ENCODE measurements at regions not wholly inside any gene's neighbourhood (a gene's known extent, or its start where the extent isn't known, plus 50 kb on each side); places are given as distances from the start of the nearest gene placed in this dataset.

- TF ChIP-seq CTCF (IDR thresholded peaks at IDR 0.05), result no peak
- no peaks in the 10 kb centered on the region for H3K4me1 ChIP-seq (ENCODE audit: control insufficient read depth in 1 of 2, low read depth in 2 of 2)
- no peaks in the 10 kb centered on the region for H3K27me3 ChIP-seq (replicated peaks; ENCODE audit: insufficient read depth)
- H3K27ac ChIP-seq, result no peak overlapping the region
- ATAC-seq (ENCODE audit: insufficient number of reproducible peaks, low FRiP score, low read depth) (no peak), DNase-seq (ENCODE audit: low spot score) (no peak)
- H3K9me3 ChIP-seq, result no peaks in the 10 kb centered on the region
- no peak overlapping the region for H3K4me3 ChIP-seq
- no peaks in the 10 kb centered on the region for H3K36me3 ChIP-seq
Measured at GRCh38 chr2:16152928-16153753, 212.8 kb downstream of the MYCN start.

GRCh38 chr2:16152071-16152927 is 211.9 kb downstream of the MYCN start:
- TF ChIP-seq CTCF (IDR thresholded peaks at IDR 0.05), result no peak
- Histone ChIP-seq H3K4me3 (no peak overlapping the region), H3K27ac (no peak overlapping the region), H3K9me3 (no peaks in the 10 kb centered on the region), H3K4me1 (ENCODE audit: control insufficient read depth in 1 of 2, low read depth in 2 of 2) (no peaks in the 10 kb centered on the region), H3K36me3 (no peaks in the 10 kb centered on the region), H3K27me3 (replicated peaks; ENCODE audit: insufficient read depth) (no peaks in the 10 kb centered on the region)
- ATAC-seq (ENCODE audit: insufficient number of reproducible peaks, low FRiP score, low read depth) (no peak), DNase-seq (ENCODE audit: low spot score) (no peak)

GRCh38 chr2:16151651-16152050 is 211.3 kb downstream of the MYCN start:
- H3K36me3 ChIP-seq, result no peaks in the 10 kb centered on the region
- H3K9me3 ChIP-seq, result no peaks in the 10 kb centered on the region
- H3K27me3 ChIP-seq (replicated peaks; ENCODE audit: insufficient read depth), result no peaks in the 10 kb centered on the region
- no peak overlapping the region for H3K4me3 ChIP-seq
- TF ChIP-seq CTCF (IDR thresholded peaks at IDR 0.05), result no peak
- DNase-seq (ENCODE audit: low spot score), result no peak
- H3K27ac ChIP-seq, result no peak overlapping the region
- ATAC-seq (ENCODE audit: insufficient number of reproducible peaks, low FRiP score, low read depth), result no peak
- no peaks in the 10 kb centered on the region for H3K4me1 ChIP-seq (ENCODE audit: control insufficient read depth in 1 of 2, low read depth in 2 of 2)

- no peak for ATAC-seq (ENCODE audit: insufficient number of reproducible peaks, low FRiP score, low read depth)
- no peak overlapping the region for H3K27ac ChIP-seq
- H3K4me1 ChIP-seq (ENCODE audit: control insufficient read depth in 1 of 2, low read depth in 2 of 2), result no peaks in the 10 kb centered on the region
- no peak overlapping the region for H3K4me3 ChIP-seq
- no peaks in the 10 kb centered on the region for H3K27me3 ChIP-seq (replicated peaks; ENCODE audit: insufficient read depth)
- no peaks in the 10 kb centered on the region for H3K9me3 ChIP-seq
- no peak for DNase-seq (ENCODE audit: low spot score)
- TF ChIP-seq CTCF (IDR thresholded peaks at IDR 0.05), result no peak
- no peaks in the 10 kb centered on the region for H3K36me3 ChIP-seq
Measured at GRCh38 chr2:16151281-16151570, 210.9 kb downstream of the MYCN start.

GRCh38 chr2:16150456-16151280 is 210.3 kb downstream of the MYCN start:
- no peaks in the 10 kb centered on the region for H3K9me3 ChIP-seq
- DNase-seq (ENCODE audit: low spot score) (no peak), ATAC-seq (ENCODE audit: insufficient number of reproducible peaks, low FRiP score, low read depth) (no peak)
- H3K36me3 ChIP-seq, result no peaks in the 10 kb centered on the region
- H3K27me3 ChIP-seq (replicated peaks; ENCODE audit: insufficient read depth), result no peaks in the 10 kb centered on the region
- no peak overlapping the region for H3K4me3 ChIP-seq
- no peak for TF ChIP-seq CTCF (IDR thresholded peaks at IDR 0.05)
- no peak overlapping the region for H3K27ac ChIP-seq
- H3K4me1 ChIP-seq (ENCODE audit: control insufficient read depth in 1 of 2, low read depth in 2 of 2), result no peaks in the 10 kb centered on the region
